Thyroid gland (tissue), 4 donors: ENCODE measurements at regions not wholly inside any gene's neighbourhood (a gene's known extent, or its start where the extent isn't known, plus 50 kb on each side); places are given as distances from the start of the nearest gene placed in this dataset.

Source experiments
- POLR2A ChIP-seq, 2 donors: fragments of 450-650 bp; IDR thresholded peaks; one replicate each; pipeline ENCODE4 v1.6.1; 2017; ENCODE audit warnings: antibody characterized with exemption in 2 of 2, mild to moderate bottlenecking in 2 of 2, moderate library complexity in 1 of 2
- TF ChIP-seq, protein P1 (sequence below), 6 experiments: fragments of 200-600 bp in 3 of 6; fragments of 450-650 bp in 3 of 6; sonication (generic) in 3 of 6; IDR thresholded peaks; one replicate each; pipeline ENCODE4 v1.5.1; 2016 to 2019; ENCODE audit warnings: antibody characterized with exemption in 6 of 6, mild to moderate bottlenecking in 2 of 6, inconsistent platforms in 1 of 6, moderate library complexity in 1 of 6

- TF ChIP-seq, protein P1, sequence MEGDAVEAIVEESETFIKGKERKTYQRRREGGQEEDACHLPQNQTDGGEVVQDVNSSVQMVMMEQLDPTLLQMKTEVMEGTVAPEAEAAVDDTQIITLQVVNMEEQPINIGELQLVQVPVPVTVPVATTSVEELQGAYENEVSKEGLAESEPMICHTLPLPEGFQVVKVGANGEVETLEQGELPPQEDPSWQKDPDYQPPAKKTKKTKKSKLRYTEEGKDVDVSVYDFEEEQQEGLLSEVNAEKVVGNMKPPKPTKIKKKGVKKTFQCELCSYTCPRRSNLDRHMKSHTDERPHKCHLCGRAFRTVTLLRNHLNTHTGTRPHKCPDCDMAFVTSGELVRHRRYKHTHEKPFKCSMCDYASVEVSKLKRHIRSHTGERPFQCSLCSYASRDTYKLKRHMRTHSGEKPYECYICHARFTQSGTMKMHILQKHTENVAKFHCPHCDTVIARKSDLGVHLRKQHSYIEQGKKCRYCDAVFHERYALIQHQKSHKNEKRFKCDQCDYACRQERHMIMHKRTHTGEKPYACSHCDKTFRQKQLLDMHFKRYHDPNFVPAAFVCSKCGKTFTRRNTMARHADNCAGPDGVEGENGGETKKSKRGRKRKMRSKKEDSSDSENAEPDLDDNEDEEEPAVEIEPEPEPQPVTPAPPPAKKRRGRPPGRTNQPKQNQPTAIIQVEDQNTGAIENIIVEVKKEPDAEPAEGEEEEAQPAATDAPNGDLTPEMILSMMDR (IDR thresholded peaks at IDR 0.05), result no peak
- TF ChIP-seq POLR2A (IDR thresholded peaks at IDR 0.05), result no peak
Observed at GRCh38 chr2:149827585-149828126, 240.1 kb upstream of the MMADHC start.
